Inflammatory macrophage treated with lipopolysaccharide for 1 hour (primary cell): ENCODE measurements at regions not wholly inside any gene's neighbourhood (a gene's known extent, or its start where the extent isn't known, plus 50 kb on each side); places are given as distances from the start of the nearest gene placed in this dataset.
"Not testable (repeated sequence)": the region's sequence is repeated elsewhere in the genome, so short reads cannot be mapped to it uniquely, and the experiment has no call there.

Experiments used
- DNase-seq, 2 donors: peaks; one replicate each; pipeline ENCODE4 v3.0.0-alpha.2; 2020 to 2022

- no peak for DNase-seq
Measured at GRCh38 chr11:15300341-15300740, 185.6 kb downstream of the INSC start.

DNA sequence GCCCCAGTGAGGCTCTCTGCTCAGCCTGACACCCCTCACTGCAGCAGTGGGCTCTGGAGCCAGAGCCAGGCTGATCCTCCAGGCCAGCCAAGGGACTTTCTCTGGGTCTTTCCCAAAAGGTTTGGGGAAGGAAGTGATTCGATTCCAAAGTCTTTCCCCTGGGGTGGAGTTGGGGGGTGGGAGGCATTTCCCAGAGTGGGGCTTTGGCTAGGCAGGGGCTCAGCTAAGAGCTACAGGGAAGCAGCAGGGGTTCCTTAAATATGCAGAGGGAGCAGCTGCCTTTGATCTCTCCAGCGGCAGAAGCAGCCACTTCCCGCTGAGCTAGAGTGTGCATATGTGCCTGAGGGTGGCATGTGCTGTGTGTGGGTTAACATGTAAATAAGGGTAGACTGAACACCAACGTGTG, 192.9 kb downstream of the INSC start:
- DNase-seq = no peak

GRCh38 chr11:15308840-15309239, 194.1 kb downstream of the INSC start:
- DNase-seq = no peak

- no peak for DNase-seq
Measured at GRCh38 chr11:15309296-15309695, 194.6 kb downstream of the INSC start.

DNA sequence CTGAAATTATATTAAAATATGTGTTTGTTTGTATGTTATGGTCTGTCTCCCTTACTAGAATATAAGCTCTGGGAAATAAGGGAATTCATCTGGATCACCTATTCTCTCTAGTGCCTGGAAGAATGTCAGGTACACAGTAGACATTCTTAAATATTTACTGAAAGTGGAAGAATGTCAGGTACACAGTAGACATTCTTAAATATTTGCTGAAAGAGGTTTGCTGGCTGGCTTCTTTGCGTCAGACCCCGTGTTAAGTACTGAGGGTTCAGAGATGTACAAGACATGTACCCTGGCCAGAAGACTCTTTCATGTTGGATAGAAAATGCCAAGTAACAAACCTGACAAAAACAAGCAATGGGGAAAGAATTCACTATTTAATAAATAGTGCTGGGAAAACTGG, 199.1 kb downstream of the INSC start:
- no peak for DNase-seq

- DNase-seq = no peak
Measured at GRCh38 chr11:15318814-15319213, 204.1 kb downstream of the INSC start.

DNA sequence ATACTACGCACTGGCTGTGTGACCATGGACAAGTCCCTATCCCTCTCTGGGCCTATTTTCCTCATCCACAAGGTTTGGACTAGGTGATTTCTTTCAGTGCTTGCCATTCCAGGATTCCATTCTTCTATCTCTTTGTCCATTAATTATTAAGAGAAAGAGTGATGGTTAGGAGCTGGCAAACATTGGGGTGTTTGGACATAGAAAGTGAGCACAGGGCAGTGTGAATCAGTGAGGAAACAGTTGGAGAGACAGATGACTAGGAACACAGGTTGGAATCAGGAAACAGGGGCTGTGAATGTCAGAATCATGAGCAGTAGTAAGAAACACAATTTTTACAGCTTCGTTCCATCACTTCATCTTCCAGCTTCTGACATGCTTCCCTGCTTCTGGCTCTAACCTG, 211.8 kb downstream of the INSC start:
- no peak for DNase-seq

DNA sequence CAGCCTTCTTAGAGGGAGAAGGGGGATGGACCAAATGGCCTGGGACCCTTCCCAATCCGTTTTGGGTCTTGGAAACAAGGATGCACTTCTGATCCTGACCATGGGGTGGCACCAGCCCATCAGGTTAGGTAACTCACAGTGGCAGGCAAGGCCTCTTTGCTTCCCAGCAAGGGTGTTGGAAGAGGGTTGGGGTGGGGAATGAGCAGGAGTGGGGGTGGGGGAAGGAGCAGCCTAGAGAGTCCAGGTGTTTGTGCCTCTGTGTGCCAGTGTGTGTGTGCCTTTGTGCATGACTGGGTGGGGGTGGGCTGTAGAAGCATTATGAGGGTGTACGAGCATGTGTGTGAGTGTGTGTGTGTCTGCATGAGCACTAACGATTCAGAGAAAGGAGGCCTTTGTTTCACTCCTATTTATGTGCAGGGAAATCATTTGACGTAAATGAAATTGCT, 213.1 kb downstream of the INSC start:
- DNase-seq = peak in 1 of 2 donors; percentile 8

- DNase-seq = no peak
Measured at GRCh38 chr11:15333407-15333806, 218.7 kb downstream of the INSC start.

DNA sequence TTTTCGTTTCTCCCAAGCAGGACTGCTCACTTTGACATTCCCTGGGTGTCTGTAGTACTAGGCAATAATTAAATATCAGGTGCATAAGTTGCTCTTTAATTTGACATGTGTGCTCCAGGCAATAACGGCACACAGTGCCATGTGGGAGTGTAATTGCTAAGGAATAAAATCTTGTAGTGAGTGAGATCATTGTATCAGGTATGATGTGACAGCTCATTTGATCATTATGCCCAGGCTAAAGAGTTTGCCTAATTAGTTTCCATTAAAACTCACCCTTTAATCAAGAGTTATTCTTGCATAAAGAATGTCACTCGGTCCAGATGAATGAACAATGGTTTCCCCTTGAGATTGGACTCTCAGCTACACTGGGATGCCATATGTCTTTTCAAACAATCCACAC, 220.0 kb downstream of the INSC start:
- DNase-seq = no peak

- no peak for DNase-seq
Measured at GRCh38 chr11:15336021-15336420, 221.3 kb downstream of the INSC start.

GRCh38 chr11:15339302-15339701, 224.6 kb downstream of the INSC start:
- no peak for DNase-seq

- no peak for DNase-seq
Measured at GRCh38 chr11:15341587-15341986, 226.9 kb downstream of the INSC start.

- no peak for DNase-seq
Measured at GRCh38 chr11:15342163-15342562, 227.4 kb downstream of the INSC start.

GRCh38 chr11:15346907-15347306, 232.2 kb downstream of the INSC start:
- no peak for DNase-seq

GRCh38 chr11:15347969-15348734, 233.4 kb downstream of the INSC start:
- no peak for DNase-seq

DNA sequence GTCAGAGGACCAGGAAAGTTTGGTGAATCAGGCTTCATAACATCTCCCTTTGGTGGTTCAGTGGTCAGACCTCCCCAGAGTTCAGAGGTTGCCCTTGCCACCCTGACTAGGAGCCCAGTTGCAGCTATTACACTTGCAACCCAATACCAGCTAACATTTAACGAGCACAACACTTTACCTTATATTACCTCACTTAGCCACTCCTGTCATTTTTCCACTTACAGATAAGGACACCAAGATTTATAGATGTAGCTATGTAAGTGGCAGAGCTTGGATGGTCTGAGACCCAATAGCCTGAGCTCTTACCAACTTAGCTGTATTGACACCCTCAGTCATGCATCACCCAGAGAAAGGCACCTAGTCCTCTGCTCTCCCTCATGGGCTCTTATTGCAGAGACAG, 234.7 kb downstream of the INSC start:
- DNase-seq = no peak

GRCh38 chr11:15361316-15361715, 246.6 kb downstream of the INSC start:
- no peak for DNase-seq

DNA sequence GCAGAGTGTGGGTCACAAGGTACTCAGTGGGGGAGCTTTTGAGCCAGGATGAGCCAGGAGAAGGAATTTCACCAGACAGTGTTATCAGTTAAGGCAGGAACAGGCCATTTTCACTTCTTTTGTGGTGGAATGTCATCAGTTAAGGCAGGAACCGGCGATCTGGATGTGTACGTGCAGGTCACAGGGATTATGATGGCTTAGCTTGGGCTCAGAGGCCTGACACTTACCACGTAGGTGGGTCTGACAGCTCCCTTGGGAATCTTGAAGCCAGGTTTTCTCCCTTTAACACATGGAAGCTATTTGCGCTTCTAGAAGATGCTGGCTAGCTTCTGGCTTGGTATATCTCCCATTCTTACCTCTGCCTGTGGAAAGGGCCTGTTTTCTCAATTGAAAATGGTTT, 250.6 kb downstream of the INSC start:
- not testable (repeated sequence) for DNase-seq

GRCh38 chr11:15367695-15368094, 253.0 kb downstream of the INSC start:
- DNase-seq = no peak

- no peak for DNase-seq
Measured at GRCh38 chr11:15370495-15371147, 255.9 kb downstream of the INSC start.

- DNase-seq = no peak
Measured at GRCh38 chr11:15371533-15371932, 256.8 kb downstream of the INSC start.

- no peak for DNase-seq
Measured at GRCh38 chr11:15374418-15374817, 259.7 kb downstream of the INSC start.

DNA sequence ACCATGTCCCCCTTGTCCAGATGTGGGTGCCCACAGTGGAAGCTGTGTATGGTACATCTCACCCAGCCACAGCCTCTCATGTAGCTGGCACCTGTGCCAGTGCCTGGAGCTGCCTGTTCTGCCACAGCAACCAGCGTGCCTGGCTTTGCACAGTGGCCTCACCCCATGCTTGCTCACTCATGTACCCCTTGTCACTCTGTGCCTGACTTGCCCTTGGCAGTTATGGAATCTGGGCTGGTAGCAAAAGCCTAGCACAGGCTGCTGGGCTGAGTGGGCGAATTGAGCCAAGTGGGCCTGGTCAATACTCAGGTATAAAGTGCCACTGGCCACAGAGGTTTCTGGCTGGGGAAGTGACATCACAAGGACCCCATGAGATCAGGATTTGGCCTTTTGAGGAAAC, 264.2 kb downstream of the INSC start:
- DNase-seq = no peak

DNA sequence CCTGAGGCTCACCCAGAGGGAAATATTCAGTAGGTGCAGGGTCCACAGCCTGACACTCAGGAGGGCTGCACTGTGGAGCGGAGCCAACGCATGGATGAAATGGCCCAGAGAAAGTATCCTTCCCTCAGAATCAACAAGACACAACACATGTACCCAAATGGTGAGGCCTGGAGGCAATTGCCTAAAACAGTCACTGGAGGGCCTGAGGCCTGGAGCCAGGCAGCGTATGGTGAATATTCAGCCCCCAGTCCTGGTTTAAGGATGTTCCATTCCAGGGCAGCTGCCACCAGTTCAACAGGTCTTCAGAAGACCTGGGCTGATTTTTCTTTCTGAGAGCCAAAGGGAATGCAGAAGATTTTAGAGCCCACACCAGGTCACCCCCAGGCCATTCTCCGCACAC, 264.8 kb downstream of the INSC start:
- no peak for DNase-seq
